ENCODE measurements at regions not wholly inside any gene's neighbourhood (a gene's known extent, or its start where the extent isn't known, plus 50 kb on each side); places are given as distances from the start of the nearest gene placed in this dataset.

DNA sequence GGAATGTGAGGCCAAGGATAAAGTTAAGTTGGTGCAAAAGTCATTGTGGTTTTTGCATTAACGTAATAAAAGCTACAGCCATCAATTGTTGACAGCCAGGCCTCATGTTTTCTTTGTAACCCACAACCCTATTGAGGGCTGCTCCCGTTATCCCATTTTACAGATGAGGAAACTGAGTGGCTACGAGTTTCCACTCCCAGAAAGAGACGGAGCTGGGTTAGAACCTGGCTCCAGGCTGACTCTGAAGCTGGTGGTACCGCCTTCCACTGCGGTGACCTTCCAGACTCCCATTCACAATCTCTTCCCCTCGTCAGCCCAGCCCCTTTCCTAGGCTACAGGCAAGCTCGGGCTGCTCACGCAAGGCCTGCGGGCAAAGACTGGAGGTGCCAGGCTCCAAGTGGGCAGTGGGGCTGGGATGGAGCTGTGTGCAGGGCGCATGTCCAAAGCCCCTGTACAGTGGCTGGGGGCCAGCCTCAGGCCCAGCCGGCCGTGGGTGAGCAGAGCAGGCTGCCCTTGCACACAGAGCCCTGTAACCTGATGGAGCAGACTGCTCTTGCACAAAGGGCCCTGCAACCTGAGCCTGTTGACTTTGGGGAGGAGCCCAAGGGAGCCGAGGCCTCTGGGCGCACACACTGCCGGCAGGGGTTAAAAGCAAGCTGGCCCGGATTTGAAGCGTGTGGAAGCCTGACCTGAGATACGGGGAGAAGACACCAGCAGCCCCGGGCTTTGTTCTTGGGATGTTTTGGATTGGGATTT, 97.4 kb upstream of the TMPRSS2 start (continued):
- TF ChIP-seq, protein P1, sequence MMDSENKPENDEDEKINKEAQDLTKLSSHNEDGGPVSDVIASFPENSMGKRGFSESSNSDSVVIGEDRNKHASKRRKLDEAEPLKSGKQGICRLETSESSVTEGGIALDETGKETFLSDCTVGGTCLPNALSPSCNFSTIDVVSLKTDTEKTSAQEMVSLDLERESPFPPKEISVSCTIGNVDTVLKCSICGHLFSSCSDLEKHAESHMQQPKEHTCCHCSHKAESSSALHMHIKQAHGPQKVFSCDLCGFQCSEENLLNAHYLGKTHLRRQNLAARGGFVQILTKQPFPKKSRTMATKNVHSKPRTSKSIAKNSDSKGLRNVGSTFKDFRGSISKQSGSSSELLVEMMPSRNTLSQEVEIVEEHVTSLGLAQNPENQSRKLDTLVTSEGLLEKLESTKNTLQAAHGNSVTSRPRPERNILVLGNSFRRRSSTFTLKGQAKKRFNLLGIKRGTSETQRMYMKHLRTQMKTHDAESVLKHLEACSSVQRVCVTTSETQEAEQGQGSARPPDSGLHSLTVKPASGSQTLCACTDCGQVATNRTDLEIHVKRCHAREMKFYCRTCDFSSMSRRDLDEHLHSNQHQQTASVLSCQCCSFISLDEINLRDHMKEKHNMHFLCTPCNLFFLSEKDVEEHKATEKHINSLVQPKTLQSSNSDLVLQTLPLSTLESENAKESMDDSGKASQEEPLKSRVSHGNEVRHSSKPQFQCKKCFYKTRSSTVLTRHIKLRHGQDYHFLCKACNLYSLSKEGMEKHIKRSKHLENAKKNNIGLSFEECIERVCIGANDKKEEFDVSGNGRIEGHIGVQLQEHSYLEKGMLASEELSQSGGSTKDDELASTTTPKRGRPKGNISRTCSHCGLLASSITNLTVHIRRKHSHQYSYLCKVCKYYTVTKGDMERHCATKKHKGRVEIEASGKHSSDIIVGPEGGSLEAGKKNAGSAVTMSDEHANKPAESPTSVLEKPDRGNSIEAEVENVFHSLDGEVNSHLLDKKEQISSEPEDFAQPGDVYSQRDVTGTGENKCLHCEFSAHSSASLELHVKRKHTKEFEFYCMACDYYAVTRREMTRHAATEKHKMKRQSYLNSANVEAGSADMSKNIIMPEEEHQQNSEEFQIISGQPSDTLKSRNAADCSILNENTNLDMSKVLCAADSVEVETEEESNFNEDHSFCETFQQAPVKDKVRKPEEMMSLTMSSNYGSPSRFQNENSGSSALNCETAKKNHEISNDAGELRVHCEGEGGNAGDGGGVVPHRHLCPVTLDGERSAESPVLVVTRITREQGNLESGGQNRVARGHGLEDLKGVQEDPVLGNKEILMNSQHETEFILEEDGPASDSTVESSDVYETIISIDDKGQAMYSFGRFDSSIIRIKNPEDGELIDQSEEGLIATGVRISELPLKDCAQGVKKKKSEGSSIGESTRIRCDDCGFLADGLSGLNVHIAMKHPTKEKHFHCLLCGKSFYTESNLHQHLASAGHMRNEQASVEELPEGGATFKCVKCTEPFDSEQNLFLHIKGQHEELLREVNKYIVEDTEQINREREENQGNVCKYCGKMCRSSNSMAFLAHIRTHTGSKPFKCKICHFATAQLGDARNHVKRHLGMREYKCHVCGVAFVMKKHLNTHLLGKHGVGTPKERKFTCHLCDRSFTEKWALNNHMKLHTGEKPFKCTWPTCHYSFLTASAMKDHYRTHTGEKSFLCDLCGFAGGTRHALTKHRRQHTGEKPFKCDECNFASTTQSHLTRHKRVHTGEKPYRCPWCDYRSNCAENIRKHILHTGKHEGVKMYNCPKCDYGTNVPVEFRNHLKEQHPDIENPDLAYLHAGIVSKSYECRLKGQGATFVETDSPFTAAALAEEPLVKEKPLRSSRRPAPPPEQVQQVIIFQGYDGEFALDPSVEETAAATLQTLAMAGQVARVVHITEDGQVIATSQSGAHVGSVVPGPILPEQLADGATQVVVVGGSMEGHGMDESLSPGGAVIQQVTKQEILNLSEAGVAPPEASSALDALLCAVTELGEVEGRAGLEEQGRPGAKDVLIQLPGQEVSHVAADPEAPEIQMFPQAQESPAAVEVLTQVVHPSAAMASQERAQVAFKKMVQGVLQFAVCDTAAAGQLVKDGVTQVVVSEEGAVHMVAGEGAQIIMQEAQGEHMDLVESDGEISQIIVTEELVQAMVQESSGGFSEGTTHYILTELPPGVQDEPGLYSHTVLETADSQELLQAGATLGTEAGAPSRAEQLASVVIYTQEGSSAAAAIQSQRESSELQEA (CRISPR knock-in tag; IDR thresholded peaks at IDR 0.05; ENCODE audit: not compliant biosample characterization): no peak
- TF ChIP-seq, protein P2, sequence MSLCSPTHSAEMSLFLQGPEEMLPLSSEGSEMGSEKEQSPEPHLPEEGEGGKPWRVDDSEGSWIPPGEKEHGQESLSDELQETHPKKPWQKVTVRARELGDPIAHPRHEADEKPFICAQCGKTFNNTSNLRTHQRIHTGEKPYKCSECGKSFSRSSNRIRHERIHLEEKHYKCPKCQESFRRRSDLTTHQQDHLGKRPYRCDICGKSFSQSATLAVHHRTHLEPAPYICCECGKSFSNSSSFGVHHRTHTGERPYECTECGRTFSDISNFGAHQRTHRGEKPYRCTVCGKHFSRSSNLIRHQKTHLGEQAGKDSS (CRISPR knock-in tag; IDR thresholded peaks at IDR 0.05; ENCODE audit: borderline replicate concordance, low read depth): peak; percentile 84; the same call in 1 of the 2 replicates
- TF ChIP-seq BHLHE40 (IDR thresholded peaks at IDR 0.05; ENCODE audit: low read length) (no peak), ZKSCAN1 (IDR thresholded peaks at IDR 0.05; ENCODE audit: low read length) (no peak), ZNF841 (CRISPR knock-in tag; IDR thresholded peaks at IDR 0.05; ENCODE audit: borderline replicate concordance) (no peak), ZNF83 (CRISPR knock-in tag; IDR thresholded peaks at IDR 0.05; ENCODE audit: borderline replicate concordance) (no peak), ZNF788 (CRISPR knock-in tag; IDR thresholded peaks at IDR 0.05; ENCODE audit: borderline replicate concordance) (0 out of 2 replicates have a peak, but pooled peaks have one; percentile 76), KDM5B (CRISPR knock-in tag; IDR thresholded peaks at IDR 0.05; ENCODE audit: borderline replicate concordance) (no peak; the same call in 1 of the 2 replicates), NFYC (CRISPR knock-in tag; IDR thresholded peaks at IDR 0.05) (no peak), SOX13 (IDR thresholded peaks at IDR 0.05) (no peak), SOX13 (CRISPR knock-in tag; conservative IDR thresholded peaks at IDR 0.05 in 1 of 2, IDR thresholded peaks at IDR 0.05 in 1 of 2) (peak in 1 of 2 experiments; percentile 78; a peak in 2 of 4 replicates), ZNF660 (CRISPR knock-in tag; IDR thresholded peaks at IDR 0.05; ENCODE audit: borderline replicate concordance, low read depth) (no peak), ZBTB7A (CRISPR knock-in tag; IDR thresholded peaks at IDR 0.05) (0 out of 2 replicates have a peak, but pooled peaks have one; percentile 58)
- TF ChIP-seq, protein P3, sequence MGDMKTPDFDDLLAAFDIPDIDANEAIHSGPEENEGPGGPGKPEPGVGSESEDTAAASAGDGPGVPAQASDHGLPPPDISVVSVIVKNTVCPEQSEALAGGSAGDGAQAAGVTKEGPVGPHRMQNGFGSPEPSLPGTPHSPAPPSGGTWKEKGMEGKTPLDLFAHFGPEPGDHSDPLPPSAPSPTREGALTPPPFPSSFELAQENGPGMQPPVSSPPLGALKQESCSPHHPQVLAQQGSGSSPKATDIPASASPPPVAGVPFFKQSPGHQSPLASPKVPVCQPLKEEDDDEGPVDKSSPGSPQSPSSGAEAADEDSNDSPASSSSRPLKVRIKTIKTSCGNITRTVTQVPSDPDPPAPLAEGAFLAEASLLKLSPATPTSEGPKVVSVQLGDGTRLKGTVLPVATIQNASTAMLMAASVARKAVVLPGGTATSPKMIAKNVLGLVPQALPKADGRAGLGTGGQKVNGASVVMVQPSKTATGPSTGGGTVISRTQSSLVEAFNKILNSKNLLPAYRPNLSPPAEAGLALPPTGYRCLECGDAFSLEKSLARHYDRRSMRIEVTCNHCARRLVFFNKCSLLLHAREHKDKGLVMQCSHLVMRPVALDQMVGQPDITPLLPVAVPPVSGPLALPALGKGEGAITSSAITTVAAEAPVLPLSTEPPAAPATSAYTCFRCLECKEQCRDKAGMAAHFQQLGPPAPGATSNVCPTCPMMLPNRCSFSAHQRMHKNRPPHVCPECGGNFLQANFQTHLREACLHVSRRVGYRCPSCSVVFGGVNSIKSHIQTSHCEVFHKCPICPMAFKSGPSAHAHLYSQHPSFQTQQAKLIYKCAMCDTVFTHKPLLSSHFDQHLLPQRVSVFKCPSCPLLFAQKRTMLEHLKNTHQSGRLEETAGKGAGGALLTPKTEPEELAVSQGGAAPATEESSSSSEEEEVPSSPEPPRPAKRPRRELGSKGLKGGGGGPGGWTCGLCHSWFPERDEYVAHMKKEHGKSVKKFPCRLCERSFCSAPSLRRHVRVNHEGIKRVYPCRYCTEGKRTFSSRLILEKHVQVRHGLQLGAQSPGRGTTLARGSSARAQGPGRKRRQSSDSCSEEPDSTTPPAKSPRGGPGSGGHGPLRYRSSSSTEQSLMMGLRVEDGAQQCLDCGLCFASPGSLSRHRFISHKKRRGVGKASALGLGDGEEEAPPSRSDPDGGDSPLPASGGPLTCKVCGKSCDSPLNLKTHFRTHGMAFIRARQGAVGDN (CRISPR knock-in tag; IDR thresholded peaks at IDR 0.05): peak; percentile 86

All from HepG2 (cell line).